ENCODE measurements at regions not wholly inside any gene's neighbourhood (a gene's known extent, or its start where the extent isn't known, plus 50 kb on each side); places are given as distances from the start of the nearest gene placed in this dataset.
"Not testable (repeated sequence)": the region's sequence is repeated elsewhere in the genome, so short reads cannot be mapped to it uniquely, and the experiment has no call there.

DNA sequence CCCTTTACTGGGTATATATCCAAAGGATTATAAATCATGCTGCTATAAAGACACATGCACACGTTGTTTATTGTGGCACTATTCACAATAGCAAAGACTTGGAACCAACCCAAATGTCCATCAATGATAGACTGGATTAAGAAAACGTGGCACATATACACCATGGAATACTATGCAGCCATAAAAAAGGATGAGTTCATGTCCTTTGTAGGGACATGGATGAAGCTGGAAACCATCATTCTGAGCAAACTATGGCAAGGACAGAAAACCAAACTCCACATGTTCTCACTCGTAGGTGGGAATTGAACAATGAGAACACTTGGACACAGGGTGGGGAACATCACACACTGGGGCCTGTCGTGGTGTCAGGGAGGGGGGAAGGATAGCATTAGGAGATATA, 59.2 kb downstream of the CXorf49B start:
- not testable (repeated sequence) for DNase-seq

DNA sequence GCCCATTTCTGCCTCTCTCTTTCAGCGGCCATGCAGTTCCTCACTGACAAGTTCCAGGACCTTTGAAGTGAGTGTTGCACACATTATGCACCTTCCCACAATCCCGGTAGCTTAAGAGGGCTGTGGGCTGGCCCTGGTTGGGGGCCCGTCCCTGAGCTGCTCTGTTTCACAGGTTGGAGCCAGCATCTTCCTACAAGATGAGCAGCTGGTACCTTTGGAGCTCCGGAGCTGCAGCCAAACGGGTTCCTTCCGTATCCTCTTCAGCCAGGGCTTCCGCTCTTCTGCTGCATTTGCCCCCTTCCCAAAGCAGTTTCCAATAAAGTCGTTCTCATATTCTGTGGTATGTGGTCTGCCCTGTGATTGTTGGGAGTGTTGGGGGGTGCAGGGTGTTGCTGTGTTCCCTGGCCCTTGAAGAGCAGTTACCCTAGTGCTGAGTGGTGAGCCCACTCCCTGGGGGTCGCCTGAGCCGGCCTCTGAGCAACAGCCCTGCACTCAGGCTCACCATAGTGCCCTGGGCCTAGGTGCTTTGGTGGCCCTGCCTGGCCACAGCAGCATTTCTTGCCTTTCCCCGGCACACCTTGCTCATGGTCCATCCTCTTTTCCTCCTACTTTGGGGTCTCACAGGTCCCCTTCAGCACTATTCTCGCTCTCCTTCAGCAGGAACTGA, 60.4 kb downstream of the CXorf49B start:
- no peak for DNase-seq

GRCh38 chrX:71828086-71828485, 64.9 kb downstream of the CXorf49B start:
- no peak for DNase-seq
- TF ChIP-seq POLR2A (IDR thresholded peaks at IDR 0.05; ENCODE audit: low read length): no peak
- TF ChIP-seq GATA1 (IDR thresholded peaks at IDR 0.05; ENCODE audit: low read depth, low read length): no peak

More for the DNA sequence above, 60.4 kb downstream of the CXorf49B start:
- TF ChIP-seq GATA1 (IDR thresholded peaks at IDR 0.05; ENCODE audit: low read depth, low read length): no peak
- no peak for TF ChIP-seq POLR2A (IDR thresholded peaks at IDR 0.05; ENCODE audit: low read length)

DNA sequence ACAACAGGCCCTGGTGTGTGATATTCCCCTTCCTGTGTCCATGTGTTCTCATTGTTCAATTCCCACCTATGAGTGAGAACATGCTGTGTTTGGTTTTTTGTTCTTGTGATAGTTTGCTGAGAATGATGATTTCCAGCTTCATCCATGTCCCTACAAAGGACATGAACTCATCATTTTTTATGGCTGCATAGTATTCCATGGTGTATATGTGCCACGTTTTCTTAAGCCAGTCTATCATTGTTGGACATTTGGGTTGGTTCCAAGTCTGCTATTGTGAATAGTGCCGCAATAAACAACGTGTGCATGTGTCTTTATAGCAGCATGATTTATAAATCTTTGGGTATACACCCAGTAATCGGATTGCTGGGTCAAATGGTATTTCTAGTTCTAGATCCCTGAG, 72.6 kb upstream of the NHSL2 start:
- DNase-seq: not testable (repeated sequence)

GRCh38 chrX:71846429-71846828, 64.2 kb upstream of the NHSL2 start:
- no peak for DNase-seq
- no peak for TF ChIP-seq GATA1 (IDR thresholded peaks at IDR 0.05; ENCODE audit: low read depth, low read length)

DNA sequence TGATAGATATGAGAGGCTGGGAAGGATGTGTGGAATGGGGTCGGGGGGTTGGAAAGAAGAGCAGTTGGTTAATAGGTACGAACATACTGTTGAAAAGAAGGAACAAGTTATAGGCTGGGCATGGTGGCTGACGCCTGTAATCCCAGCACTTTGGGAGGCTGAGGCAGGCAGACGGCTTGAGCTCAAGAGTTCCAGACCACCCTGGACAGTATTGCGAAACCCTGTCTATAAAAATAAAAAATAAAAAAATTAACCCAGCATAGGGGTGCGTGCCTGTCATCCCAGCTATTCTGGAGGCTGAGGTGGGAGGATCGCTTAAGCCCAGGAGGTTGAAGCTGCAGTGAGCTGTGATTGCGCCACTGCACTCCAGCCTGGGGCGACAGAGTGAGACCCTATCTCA, 58.5 kb upstream of the NHSL2 start:
- TF ChIP-seq POLR2A (IDR thresholded peaks at IDR 0.05; ENCODE audit: low read length): no peak
- TF ChIP-seq GATA1 (IDR thresholded peaks at IDR 0.05; ENCODE audit: low read depth, low read length): no peak
- DNase-seq: no peak

DNA sequence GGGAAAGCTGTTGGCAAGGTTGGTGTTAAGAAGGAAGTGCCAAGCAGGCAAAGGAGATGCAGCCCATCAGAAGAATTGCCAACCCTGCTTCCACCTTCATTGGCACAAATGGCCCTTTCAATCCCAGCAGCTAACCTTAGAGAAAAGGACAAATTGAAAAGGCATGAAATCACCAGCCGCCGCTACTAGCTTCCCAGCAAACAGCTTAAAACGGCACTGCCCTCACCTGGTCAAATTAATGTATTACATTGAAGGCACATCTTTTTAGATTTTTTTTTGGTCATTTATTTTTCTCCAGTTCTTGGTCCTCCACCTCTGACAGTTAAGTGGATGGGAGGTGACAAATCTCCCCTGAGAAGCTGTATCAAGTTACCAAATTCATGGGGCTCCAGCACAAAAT, 51.0 kb upstream of the NHSL2 start:
- peak; percentile 31 to 47 for DNase-seq
- TF ChIP-seq GATA1 (IDR thresholded peaks at IDR 0.05; ENCODE audit: low read depth, low read length) (no peak), POLR2A (IDR thresholded peaks at IDR 0.05; ENCODE audit: low read length) (no peak)

Measured in erythroblast (primary cell).